A549 (cell line): ENCODE measurements at regions not wholly inside any gene's neighbourhood (a gene's known extent, or its start where the extent isn't known, plus 50 kb on each side); places are given as distances from the start of the nearest gene placed in this dataset.

Experiments
- ATAC-seq, 2 experiments: fragments of 200-7000 bp in 1 of 2; fragments of >200 bp in 1 of 2; cut with Nextera tagmentation in 1 of 2; cut with Tn5 transposase in 1 of 2; 3 replicates each; pipeline versions ENCODE4 v1.8.0 to v1.9.1; 2018 to 2020; ENCODE audit warnings: mild to moderate bottlenecking in 1 of 2, moderate library complexity in 1 of 2
- CTCF ChIA-PET: fragments of 300-600 bp; sonication (Branson Sonifier 250); formaldehyde crosslinking; extraction: SDS; loops from one replicate; lab custom pipeline; 2021; ENCODE audit warnings: antibody characterized with exemption, inconsistent platforms; lab: Yijun Ruan, JAX
- POLR2A ChIA-PET: fragments of 350-600 bp; formaldehyde crosslinking; extraction: SDS; loops from one replicate; lab custom pipeline; 2021; ENCODE audit warnings: antibody characterized with exemption, inconsistent platforms; lab: Yijun Ruan, JAX
- DNase-seq, 2 experiments: peaks; one replicate each; pipeline versions ENCODE4 v3.0.0 to v3.0.0-alpha.2; 2011 to 2016; ENCODE audit warnings: low read depth in 1 of 2, low spot score in 1 of 2
- FAIRE-seq: peaks from 2 replicates; lab custom pipeline; 2011; peaks lifted over from hg19 to GRCh38; lab: Jason Lieb, UNC
- H3K27ac ChIP-seq, 2 experiments: fragments of >200 bp; sonication (Bioruptor Twin); formaldehyde crosslinking; 3 replicates each; pipeline ENCODE4 v1.5.1; 2016 to 2017
- H3K4me1 ChIP-seq: fragments of >200 bp; sonication (Bioruptor Twin); formaldehyde crosslinking; 3 replicates; pipeline ENCODE4 v1.6.1; 2016
- H3K4me2 ChIP-seq: fragments of >200 bp; sonication (Bioruptor Twin); formaldehyde crosslinking; 3 replicates; pipeline ENCODE4 v1.6.1; 2016
- H3K4me3 ChIP-seq: fragments of >200 bp; sonication (Bioruptor Twin); formaldehyde crosslinking; 3 replicates; pipeline ENCODE4 v1.5.1; 2016
- H3K9me3 ChIP-seq: fragments of >200 bp; sonication (Bioruptor Twin); formaldehyde crosslinking; 3 replicates; pipeline ENCODE4 v1.6.1; 2016
- BHLHE40 ChIP-seq: IDR thresholded peaks from 2 replicates; pipeline ENCODE4 v1.6.1; 2012; ENCODE audit warnings: low read depth, low read length, inconsistent platforms
- CEBPB ChIP-seq, 2 experiments: fragments of >200 bp in 1 of 2; sonication (Bioruptor Twin) in 1 of 2; formaldehyde crosslinking in 1 of 2; IDR thresholded peaks; 2 replicates each; pipeline ENCODE4 v1.6.1; 2012 to 2016
- EHF ChIP-seq: fragments of 250-450 bp; sonication (Bioruptor Pico); IDR thresholded peaks from 2 replicates; pipeline ENCODE4 v1.5.0; 2020; ENCODE audit warnings: mild to moderate bottlenecking
- FOSL2 ChIP-seq, 2 experiments: fragments of 450-650 bp in 1 of 2; fragments of >200 bp in 1 of 2; sonication (Bioruptor Twin) in 1 of 2; formaldehyde crosslinking; IDR thresholded peaks; 2 replicates each; pipeline versions ENCODE4 v1.5.0 to v1.6.1; 2016 to 2020; ENCODE audit warnings: mild to moderate bottlenecking in 1 of 2, moderate library complexity in 1 of 2
- GATA3 ChIP-seq: IDR thresholded peaks from 2 replicates; pipeline ENCODE4 v1.6.1; 2012; ENCODE audit warnings: borderline replicate concordance
- HDAC2 ChIP-seq: fragments of 200-600 bp; sonication (generic); IDR thresholded peaks from 2 replicates; pipeline ENCODE4 v1.6.1; 2016
- HEYL ChIP-seq: fragments of 250-450 bp; sonication (Bioruptor Pico); IDR thresholded peaks from 2 replicates; pipeline ENCODE4 v1.8.0; 2021; ENCODE audit warnings: mild to moderate bottlenecking, moderate library complexity
- HOXA7 ChIP-seq: fragments of 250-450 bp; sonication (Bioruptor Pico); IDR thresholded peaks from 2 replicates; pipeline ENCODE4 v1.5.0; 2020; ENCODE audit warnings: mild to moderate bottlenecking, moderate library complexity
- JUN ChIP-seq, 2 experiments: fragments of >200 bp; sonication (Bioruptor Twin); formaldehyde crosslinking; IDR thresholded peaks; 2 replicates in 1 of 2; 3 replicates in 1 of 2; pipeline ENCODE4 v1.6.1; 2016 to 2017
- JUNB ChIP-seq: fragments of >200 bp; sonication (Bioruptor Twin); formaldehyde crosslinking; IDR thresholded peaks from 2 replicates; pipeline ENCODE4 v1.6.1; 2016
- KDM1A ChIP-seq: fragments of 200-600 bp; sonication (generic); IDR thresholded peaks from 2 replicates; pipeline ENCODE4 v1.6.1; 2016; ENCODE audit warnings: low read depth, mild to moderate bottlenecking
- MAFK ChIP-seq: fragments of 450-650 bp; IDR thresholded peaks from 2 replicates; pipeline ENCODE4 v1.6.1; 2014; ENCODE audit not compliant: partially characterized antibody
- MAZ ChIP-seq: fragments of 150-350 bp; IDR thresholded peaks from 2 replicates; pipeline ENCODE4 v1.6.1; 2014; ENCODE audit warnings: antibody characterized with exemption, low read depth, low read length, borderline replicate concordance
- MYC ChIP-seq: IDR thresholded peaks from 2 replicates; pipeline ENCODE4 v1.6.1; 2012; ENCODE audit warnings: mild to moderate bottlenecking, inconsistent platforms, low read length, improper control_type of control experiment, borderline replicate concordance
- POLR2A ChIP-seq: IDR thresholded peaks from 2 replicates; pipeline ENCODE4 v1.6.1; 2012; ENCODE audit warnings: mild to moderate bottlenecking, low read length
- POLR2AphosphoS2 ChIP-seq: conservative IDR thresholded peaks from 2 replicates; pipeline ENCODE4 v1.6.1; 2012; ENCODE audit warnings: low read length, improper control_type of control experiment, inconsistent platforms
- RAD21 ChIP-seq, 2 experiments: fragments of >200 bp in 1 of 2; sonication (Bioruptor Twin) in 1 of 2; formaldehyde crosslinking in 1 of 2; IDR thresholded peaks in 1 of 2; conservative IDR thresholded peaks in 1 of 2; 2 replicates in 1 of 2; 3 replicates in 1 of 2; pipeline ENCODE4 v1.6.1; 2012 to 2018; ENCODE audit warnings: inconsistent platforms in 1 of 2
- RARB ChIP-seq: fragments of 250-450 bp; sonication (Bioruptor Pico); IDR thresholded peaks from 2 replicates; pipeline ENCODE4 v1.8.0; 2021; ENCODE audit warnings: mild to moderate bottlenecking, moderate library complexity
- RFX5 ChIP-seq: fragments of 450-650 bp; IDR thresholded peaks from 2 replicates; pipeline ENCODE4 v1.7.1; 2014; ENCODE audit warnings: antibody characterized with exemption, mild to moderate bottlenecking, moderate library complexity
- SMC3 ChIP-seq: fragments of >200 bp; sonication (Bioruptor Twin); formaldehyde crosslinking; IDR thresholded peaks from 3 replicates; pipeline ENCODE4 v1.6.1; 2018; ENCODE audit warnings: inconsistent platforms
- TFCP2L1 ChIP-seq: fragments of 250-450 bp; sonication (Bioruptor Pico); IDR thresholded peaks from 2 replicates; pipeline ENCODE4 v1.5.0; 2021; ENCODE audit warnings: mild to moderate bottlenecking
- TP53 ChIP-seq: fragments of 250-450 bp; sonication (Bioruptor Pico); IDR thresholded peaks from 2 replicates; pipeline ENCODE4 v1.5.0; 2021; ENCODE audit warnings: mild to moderate bottlenecking, moderate library complexity
- ZC3H11A ChIP-seq: fragments of 450-650 bp; IDR thresholded peaks from 2 replicates; pipeline ENCODE4 v1.6.1; 2014; ENCODE audit warnings: antibody characterized with exemption, mild to moderate bottlenecking
- ZFP36 ChIP-seq: fragments of 450-650 bp; IDR thresholded peaks from 2 replicates; pipeline ENCODE4 v1.6.1; 2014; ENCODE audit warnings: borderline replicate concordance; ENCODE audit not compliant: partially characterized antibody
- WGBS: methylation state at CpG from one replicate; pipeline ENCODE4 v1.1.6; 2017; ENCODE audit errors: missing lambda C conversion rate; 5-methylcytosine and 5-hydroxymethylcytosine counted together
- TF ChIP-seq, protein P1 (sequence below): fragments of 450-650 bp; IDR thresholded peaks from 2 replicates; pipeline ENCODE4 v1.6.1; 2014; ENCODE audit warnings: antibody characterized with exemption
- TF ChIP-seq, protein P2 (sequence below): IDR thresholded peaks from 2 replicates; pipeline ENCODE4 v1.6.1; 2012; ENCODE audit warnings: low read depth, borderline replicate concordance
- TF ChIP-seq, protein P3 (sequence below): IDR thresholded peaks from 2 replicates; pipeline ENCODE4 v1.6.1; 2012
- TF ChIP-seq, protein P4 (sequence below): fragments of >200 bp; sonication (Bioruptor Twin); formaldehyde crosslinking; IDR thresholded peaks from 3 replicates; pipeline ENCODE4 v1.5.1; 2016
- TF ChIP-seq, protein P5 (sequence below): fragments of 200-600 bp; sonication (generic); IDR thresholded peaks from 2 replicates; pipeline ENCODE4 v1.6.1; 2016; ENCODE audit warnings: antibody characterized with exemption, mild to moderate bottlenecking, moderate library complexity

DNA sequence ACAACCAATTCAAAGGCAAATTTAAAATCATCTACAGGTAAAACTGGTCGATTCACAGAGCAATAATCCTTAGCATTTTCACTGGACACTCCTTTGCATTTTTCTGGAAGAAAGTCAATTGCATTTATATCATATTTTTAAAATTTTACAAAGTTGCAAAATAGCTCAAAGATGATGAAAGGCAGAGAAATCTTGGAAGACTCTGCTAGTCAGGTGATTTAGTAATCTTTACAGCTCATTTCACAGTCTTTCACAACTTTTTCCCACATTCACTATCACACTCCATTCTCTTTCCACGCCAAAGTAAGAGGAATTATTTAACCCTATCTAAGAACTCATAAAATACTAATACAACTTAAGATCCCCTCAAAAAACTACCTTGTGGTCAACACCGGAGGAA, 1063.8 kb downstream of the EFNB2 start:
- H3K27ac ChIP-seq, result no peak overlapping the region
- H3K4me1 ChIP-seq, result no peaks in the 10 kb centered on the region
- WGBS, result 33% methylated on average over 3 of the region's 3 CpGs
- TF ChIP-seq RARB (no peak), CEBPB (IDR thresholded peaks at IDR 0.05) (no peak), KDM1A (no peak), POLR2A (no peak), TP53 (no peak)
- ChIA-PET CTCF (no interaction called here), POLR2A (no interaction called here)
- ATAC-seq, result no peak
- no peak overlapping the region for H3K4me3 ChIP-seq
- no peak overlapping the region for H3K4me2 ChIP-seq
- DNase-seq, result no peak
- no peak for FAIRE-seq
- H3K9me3 ChIP-seq, result no peaks in the 10 kb centered on the region

DNA sequence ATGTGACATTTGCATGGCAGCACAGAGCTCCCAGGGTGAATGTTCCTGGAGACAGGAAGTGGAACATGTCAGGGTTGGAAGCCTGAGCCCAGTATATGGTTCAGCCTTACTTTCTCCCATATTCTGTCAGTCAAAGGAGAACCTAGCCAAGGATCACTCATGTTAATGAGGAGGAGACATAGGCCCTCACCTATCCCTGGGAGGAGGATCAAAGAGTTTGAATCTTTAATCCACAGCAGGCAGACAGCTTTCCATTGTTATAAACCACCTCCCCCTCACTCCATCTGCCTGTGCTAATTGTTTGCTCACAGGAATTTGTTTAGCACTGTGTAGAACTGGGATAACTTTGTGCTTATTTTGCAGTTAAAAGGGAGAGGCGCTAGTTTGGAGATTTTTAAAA, 1069.1 kb downstream of the EFNB2 start:
- CTCF ChIA-PET, result interaction anchor here (1.2 kb wide), 1 partner anchor 55 kb away, joined by 3 read pairs; no protein-coding TSS in a partner anchor
- 47% methylated on average over 1 of the region's 1 CpG for WGBS
- ATAC-seq (no peak), DNase-seq (no peak), FAIRE-seq (no peak)
- Histone ChIP-seq H3K27ac (no peak overlapping the region), H3K4me1 (no peaks in the 10 kb centered on the region), H3K4me3 (no peak overlapping the region), H3K9me3 (no peaks in the 10 kb centered on the region), H3K4me2 (no peak overlapping the region)
- TF ChIP-seq GATA3 (no peak), JUN (IDR thresholded peaks at IDR 0.05) (no peak), KDM1A (no peak), ZC3H11A (no peak), RAD21 (conservative IDR thresholded peaks at IDR 0.05 in 1 of 2, IDR thresholded peaks at IDR 0.05 in 1 of 2) (no peak), JUNB (no peak), EHF (no peak), MAFK (no peak)
- TF ChIP-seq, protein P1, sequence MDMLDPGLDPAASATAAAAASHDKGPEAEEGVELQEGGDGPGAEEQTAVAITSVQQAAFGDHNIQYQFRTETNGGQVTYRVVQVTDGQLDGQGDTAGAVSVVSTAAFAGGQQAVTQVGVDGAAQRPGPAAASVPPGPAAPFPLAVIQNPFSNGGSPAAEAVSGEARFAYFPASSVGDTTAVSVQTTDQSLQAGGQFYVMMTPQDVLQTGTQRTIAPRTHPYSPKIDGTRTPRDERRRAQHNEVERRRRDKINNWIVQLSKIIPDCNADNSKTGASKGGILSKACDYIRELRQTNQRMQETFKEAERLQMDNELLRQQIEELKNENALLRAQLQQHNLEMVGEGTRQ, result no peak
- TF ChIP-seq, protein P2, sequence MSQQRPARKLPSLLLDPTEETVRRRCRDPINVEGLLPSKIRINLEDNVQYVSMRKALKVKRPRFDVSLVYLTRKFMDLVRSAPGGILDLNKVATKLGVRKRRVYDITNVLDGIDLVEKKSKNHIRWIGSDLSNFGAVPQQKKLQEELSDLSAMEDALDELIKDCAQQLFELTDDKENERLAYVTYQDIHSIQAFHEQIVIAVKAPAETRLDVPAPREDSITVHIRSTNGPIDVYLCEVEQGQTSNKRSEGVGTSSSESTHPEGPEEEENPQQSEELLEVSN, result no peak
- TF ChIP-seq, protein P3, sequence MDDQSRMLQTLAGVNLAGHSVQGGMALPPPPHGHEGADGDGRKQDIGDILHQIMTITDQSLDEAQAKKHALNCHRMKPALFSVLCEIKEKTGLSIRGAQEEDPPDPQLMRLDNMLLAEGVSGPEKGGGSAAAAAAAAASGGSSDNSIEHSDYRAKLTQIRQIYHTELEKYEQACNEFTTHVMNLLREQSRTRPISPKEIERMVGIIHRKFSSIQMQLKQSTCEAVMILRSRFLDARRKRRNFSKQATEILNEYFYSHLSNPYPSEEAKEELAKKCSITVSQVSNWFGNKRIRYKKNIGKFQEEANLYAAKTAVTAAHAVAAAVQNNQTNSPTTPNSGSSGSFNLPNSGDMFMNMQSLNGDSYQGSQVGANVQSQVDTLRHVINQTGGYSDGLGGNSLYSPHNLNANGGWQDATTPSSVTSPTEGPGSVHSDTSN, result no peak
- TF ChIP-seq, protein P4, sequence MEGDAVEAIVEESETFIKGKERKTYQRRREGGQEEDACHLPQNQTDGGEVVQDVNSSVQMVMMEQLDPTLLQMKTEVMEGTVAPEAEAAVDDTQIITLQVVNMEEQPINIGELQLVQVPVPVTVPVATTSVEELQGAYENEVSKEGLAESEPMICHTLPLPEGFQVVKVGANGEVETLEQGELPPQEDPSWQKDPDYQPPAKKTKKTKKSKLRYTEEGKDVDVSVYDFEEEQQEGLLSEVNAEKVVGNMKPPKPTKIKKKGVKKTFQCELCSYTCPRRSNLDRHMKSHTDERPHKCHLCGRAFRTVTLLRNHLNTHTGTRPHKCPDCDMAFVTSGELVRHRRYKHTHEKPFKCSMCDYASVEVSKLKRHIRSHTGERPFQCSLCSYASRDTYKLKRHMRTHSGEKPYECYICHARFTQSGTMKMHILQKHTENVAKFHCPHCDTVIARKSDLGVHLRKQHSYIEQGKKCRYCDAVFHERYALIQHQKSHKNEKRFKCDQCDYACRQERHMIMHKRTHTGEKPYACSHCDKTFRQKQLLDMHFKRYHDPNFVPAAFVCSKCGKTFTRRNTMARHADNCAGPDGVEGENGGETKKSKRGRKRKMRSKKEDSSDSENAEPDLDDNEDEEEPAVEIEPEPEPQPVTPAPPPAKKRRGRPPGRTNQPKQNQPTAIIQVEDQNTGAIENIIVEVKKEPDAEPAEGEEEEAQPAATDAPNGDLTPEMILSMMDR, result no peak
- POLR2A ChIA-PET, result no interaction called here

DNA sequence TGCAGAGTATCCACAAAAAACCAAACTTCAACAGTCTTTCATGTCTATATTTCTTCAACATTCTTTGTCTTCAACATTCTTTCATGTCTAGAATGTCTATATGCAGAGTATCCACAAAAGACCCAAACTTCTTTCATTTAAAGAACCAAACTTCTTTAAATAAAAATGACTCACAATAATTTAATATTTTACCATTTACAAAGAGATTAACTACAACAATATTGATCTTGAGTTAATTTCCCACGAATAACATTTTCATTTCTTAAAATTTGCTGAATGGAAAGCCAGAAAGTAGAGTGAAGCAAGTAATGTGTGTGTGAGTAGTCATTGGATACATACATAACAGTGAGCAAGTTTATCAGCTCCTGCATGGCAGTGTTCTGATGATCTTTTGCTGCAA, 1069.7 kb downstream of the EFNB2 start, which contains the start of gene DAOA:
Gene DAOA, plus strand, starts transcription at position 301 of the 400 bp plus-strand sequence.
- no peak within 1 kb of the TSS for H3K4me2 ChIP-seq
- FAIRE-seq, result no peak
- ChIA-PET POLR2A (no interaction called here), CTCF (interaction anchor here (1.2 kb wide), 1 partner anchor 55 kb away, joined by 3 read pairs; no protein-coding TSS in a partner anchor)
- no peaks in the 10 kb centered on the region for H3K9me3 ChIP-seq
- WGBS, result 3% methylated on average over 1 of the region's 1 CpG
- DNase-seq, result no peak
- ATAC-seq, result no peak
- H3K27ac ChIP-seq, result no peak within 1 kb of the TSS
- no peak within 1 kb of the TSS for H3K4me3 ChIP-seq
- no peaks in the 10 kb centered on the region for H3K4me1 ChIP-seq
- no peak for TF ChIP-seq POLR2AphosphoS2
- TF ChIP-seq MAFK, result no peak
- TF ChIP-seq, protein P1, result no peak
- TF ChIP-seq RARB, result no peak
- no peak for TF ChIP-seq BHLHE40
- no peak for TF ChIP-seq RFX5
- TF ChIP-seq SMC3, result no peak
- TF ChIP-seq HEYL (CRISPR knock-in tag), result no peak
- no peak for TF ChIP-seq HDAC2
- TF ChIP-seq ZFP36, result no peak
- TF ChIP-seq, protein P5, sequence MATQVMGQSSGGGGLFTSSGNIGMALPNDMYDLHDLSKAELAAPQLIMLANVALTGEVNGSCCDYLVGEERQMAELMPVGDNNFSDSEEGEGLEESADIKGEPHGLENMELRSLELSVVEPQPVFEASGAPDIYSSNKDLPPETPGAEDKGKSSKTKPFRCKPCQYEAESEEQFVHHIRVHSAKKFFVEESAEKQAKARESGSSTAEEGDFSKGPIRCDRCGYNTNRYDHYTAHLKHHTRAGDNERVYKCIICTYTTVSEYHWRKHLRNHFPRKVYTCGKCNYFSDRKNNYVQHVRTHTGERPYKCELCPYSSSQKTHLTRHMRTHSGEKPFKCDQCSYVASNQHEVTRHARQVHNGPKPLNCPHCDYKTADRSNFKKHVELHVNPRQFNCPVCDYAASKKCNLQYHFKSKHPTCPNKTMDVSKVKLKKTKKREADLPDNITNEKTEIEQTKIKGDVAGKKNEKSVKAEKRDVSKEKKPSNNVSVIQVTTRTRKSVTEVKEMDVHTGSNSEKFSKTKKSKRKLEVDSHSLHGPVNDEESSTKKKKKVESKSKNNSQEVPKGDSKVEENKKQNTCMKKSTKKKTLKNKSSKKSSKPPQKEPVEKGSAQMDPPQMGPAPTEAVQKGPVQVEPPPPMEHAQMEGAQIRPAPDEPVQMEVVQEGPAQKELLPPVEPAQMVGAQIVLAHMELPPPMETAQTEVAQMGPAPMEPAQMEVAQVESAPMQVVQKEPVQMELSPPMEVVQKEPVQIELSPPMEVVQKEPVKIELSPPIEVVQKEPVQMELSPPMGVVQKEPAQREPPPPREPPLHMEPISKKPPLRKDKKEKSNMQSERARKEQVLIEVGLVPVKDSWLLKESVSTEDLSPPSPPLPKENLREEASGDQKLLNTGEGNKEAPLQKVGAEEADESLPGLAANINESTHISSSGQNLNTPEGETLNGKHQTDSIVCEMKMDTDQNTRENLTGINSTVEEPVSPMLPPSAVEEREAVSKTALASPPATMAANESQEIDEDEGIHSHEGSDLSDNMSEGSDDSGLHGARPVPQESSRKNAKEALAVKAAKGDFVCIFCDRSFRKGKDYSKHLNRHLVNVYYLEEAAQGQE, result no peak
- no peak for TF ChIP-seq TFCP2L1
- TF ChIP-seq FOSL2 (IDR thresholded peaks at IDR 0.05), result no peak
- TF ChIP-seq FOSL2 (CRISPR knock-in tag; IDR thresholded peaks at IDR 0.05), result no peak
- no peak for TF ChIP-seq MAZ
- TF ChIP-seq HOXA7 (CRISPR knock-in tag), result no peak
- no peak for TF ChIP-seq MYC
